ENCODE measurements at regions not wholly inside any gene's neighbourhood (a gene's known extent, or its start where the extent isn't known, plus 50 kb on each side); places are given as distances from the start of the nearest gene placed in this dataset.

GRCh38 chr15:26222781-26223180 lies 359.7 kb upstream of the ATP10A start:
- TF ChIP-seq CTCF (IDR thresholded peaks at IDR 0.05) (no peak), EZH2 (IDR thresholded peaks at IDR 0.05; ENCODE audit: borderline replicate concordance, insufficient read depth, low read depth, low read length, poor library complexity, severe bottlenecking) (no peak)
